Forelimb muscle (tissue), 1 donor: ENCODE measurements at regions not wholly inside any gene's neighbourhood (a gene's known extent, or its start where the extent isn't known, plus 50 kb on each side); places are given as distances from the start of the nearest gene placed in this dataset.
A peak's percentile ranks its signal among the peaks of the same experiment; 100 is the strongest.

Source experiments
- DNase-seq: peaks from one replicate; pipeline ENCODE4 v3.0.0-alpha.2; 2013; ENCODE audit warnings: low read depth

- no peak for DNase-seq
These were observed 77.6 kb downstream of the RIPK4 start for GRCh38 chr21:41689289-41689583.

- no peak for DNase-seq
These were observed 79.2 kb downstream of the RIPK4 start for GRCh38 chr21:41687633-41688032.

GRCh38 chr21:41686664-41687063, 80.2 kb downstream of the RIPK4 start:
- no peak for DNase-seq

- DNase-seq = no peak
These were observed 81.2 kb downstream of the RIPK4 start for GRCh38 chr21:41685511-41686149.

- no peak for DNase-seq
These were observed 82.2 kb downstream of the RIPK4 start for GRCh38 chr21:41684381-41685245.

- DNase-seq = no peak
These were observed 83.0 kb downstream of the RIPK4 start for GRCh38 chr21:41683815-41684214.

- no peak for DNase-seq
These were observed 84.1 kb downstream of the RIPK4 start for GRCh38 chr21:41682719-41683179.

GRCh38 chr21:41681939-41682718, 84.7 kb downstream of the RIPK4 start:
- DNase-seq = no peak

- no peak for DNase-seq
These were observed 85.5 kb downstream of the RIPK4 start for GRCh38 chr21:41681348-41681801.

GRCh38 chr21:41680444-41681347, 86.2 kb downstream of the RIPK4 start:
- no peak for DNase-seq

- peak; percentile 65 for DNase-seq
These were observed 87.9 kb downstream of the RIPK4 start for GRCh38 chr21:41678924-41679318.

- no peak for DNase-seq
These were observed 88.6 kb downstream of the RIPK4 start for GRCh38 chr21:41678016-41678923.

- no peak for DNase-seq
These were observed 89.2 kb downstream of the RIPK4 start for GRCh38 chr21:41677671-41678015.

GRCh38 chr21:41676198-41676597, 90.7 kb downstream of the RIPK4 start:
- no peak for DNase-seq

- no peak for DNase-seq
These were observed 91.3 kb downstream of the RIPK4 start for GRCh38 chr21:41675574-41675973.

- no peak for DNase-seq
These were observed 92.5 kb downstream of the RIPK4 start for GRCh38 chr21:41674402-41674801.

- DNase-seq = no peak
These were observed 93.1 kb downstream of the RIPK4 start for GRCh38 chr21:41673596-41674335.

- DNase-seq = no peak
These were observed 93.8 kb downstream of the RIPK4 start for GRCh38 chr21:41673071-41673470.

GRCh38 chr21:41672543-41672915, 94.3 kb downstream of the RIPK4 start:
- no peak for DNase-seq
